HepG2 (cell line): ENCODE measurements at regions not wholly inside any gene's neighbourhood (a gene's known extent, or its start where the extent isn't known, plus 50 kb on each side); places are given as distances from the start of the nearest gene placed in this dataset.

ENCODE experiments used
- ATAC-seq: fragments of 200-7000 bp; cut with Tn5 transposase; 3 replicates; pipeline ENCODE4 v1.9.1; 2020; ENCODE audit warnings: mild to moderate bottlenecking, moderate library complexity
- BruUV-seq: library from RNA; stranded (reverse); fragments of 400-500 nt; replicated peaks from 2 replicates; lab custom pipeline; 2021; lab: Mats Ljungman, UMichigan
- CTCF ChIA-PET: fragments of 300-600 bp; formaldehyde crosslinking; extraction: SDS; loops from one replicate; lab custom pipeline; 2021; ENCODE audit warnings: low total read pairs, inconsistent platforms, low intra/inter-chr PET ratio; lab: Yijun Ruan, JAX
- POLR2A ChIA-PET: fragments of 350-600 bp; sonication (Branson Sonifier 250); formaldehyde crosslinking; loops from one replicate; lab custom pipeline; 2020; ENCODE audit warnings: antibody characterized with exemption, inconsistent platforms; lab: Yijun Ruan, JAX
- DNase-seq: peaks from one replicate; pipeline ENCODE4 v3.0.0-alpha.2; 2015; ENCODE audit warnings: low spot score
- FAIRE-seq: peaks from 3 replicates; lab custom pipeline; 2011; peaks lifted over from hg19 to GRCh38; lab: Jason Lieb, UNC
- H2AFZ ChIP-seq: one replicate; pipeline ENCODE4 v1.6.1; 2011; ENCODE audit warnings: low read length, inconsistent platforms
- H3K27ac ChIP-seq: fragments of 300-600 bp; 3 replicates; pipeline ENCODE4 v1.8.0; 2011; ENCODE audit warnings: mixed run types, mild to moderate bottlenecking, mixed read lengths, low read length, inconsistent platforms; ENCODE audit not compliant: insufficient read depth; ENCODE audit errors: extremely low read length
- H3K27me3 ChIP-seq, 2 experiments: fragments of 200-600 bp in 1 of 2; 2 replicates in 1 of 2; 3 replicates in 1 of 2; pipeline versions ENCODE4 v1.6.0 to v1.8.0; 2011; ENCODE audit warnings: low read length in 2 of 2, mild to moderate bottlenecking in 2 of 2, moderate library complexity in 2 of 2, inconsistent platforms in 1 of 2; ENCODE audit not compliant: insufficient read depth in 2 of 2, control insufficient read depth in 1 of 2
- H3K36me3 ChIP-seq, 2 experiments: fragments of 200-600 bp in 1 of 2; replicated peaks in 1 of 2; 2 replicates in 1 of 2; 3 replicates in 1 of 2; pipeline versions ENCODE4 v1.5.1 to v1.8.0; 2011; ENCODE audit warnings: low read length in 2 of 2, inconsistent platforms in 1 of 2; ENCODE audit not compliant: insufficient read depth in 2 of 2, control insufficient read depth in 1 of 2
- H3K4me1 ChIP-seq: 2 replicates; pipeline ENCODE4 v1.5.1; 2012; ENCODE audit warnings: low read length, inconsistent platforms; ENCODE audit not compliant: insufficient read depth
- H3K4me2 ChIP-seq: 2 replicates; pipeline ENCODE4 v1.6.0; 2011; ENCODE audit warnings: low read depth, low read length, inconsistent platforms
- H3K4me3 ChIP-seq, 3 experiments: fragments of 200-600 bp in 1 of 3; sonication (generic), shearing (Covaris generic) in 1 of 3; replicated peaks in 1 of 3; 2 replicates each; pipeline ENCODE4 v1.5.1; 2011 to 2016; ENCODE audit warnings: low read length in 3 of 3, inconsistent platforms in 2 of 3, low read depth in 2 of 3, mild to moderate bottlenecking in 2 of 3, control low read depth in 1 of 3, mixed read lengths in 1 of 3; ENCODE audit not compliant: insufficient read depth in 1 of 3
- H3K79me2 ChIP-seq: one replicate; pipeline ENCODE4 v1.6.1; 2011; ENCODE audit warnings: low read length, inconsistent platforms; ENCODE audit not compliant: insufficient read depth
- H3K9ac ChIP-seq: 2 replicates; pipeline ENCODE4 v1.6.0; 2011; ENCODE audit warnings: mild to moderate bottlenecking, low read depth, low read length, inconsistent platforms; ENCODE audit not compliant: insufficient read depth
- H3K9me3 ChIP-seq: 2 replicates; pipeline ENCODE4 v1.5.1; 2012; ENCODE audit warnings: mild to moderate bottlenecking, low read length
- H4K20me1 ChIP-seq: 2 replicates; pipeline ENCODE4 v1.6.0; 2011; ENCODE audit warnings: inconsistent platforms, mild to moderate bottlenecking, low read length, moderate library complexity; ENCODE audit not compliant: insufficient read depth
- HMG20B ChIP-seq: conservative IDR thresholded peaks from 2 replicates; pipeline ENCODE4 v1.6.1; 2016; ENCODE audit warnings: missing genetic modification reagents, missing compliant biosample characterization
- ISX ChIP-seq: sonication (generic); formaldehyde crosslinking; conservative IDR thresholded peaks from 2 replicates; pipeline ENCODE4 v1.5.0; 2020; ENCODE audit warnings: missing genetic modification reagents
- KLF15 ChIP-seq: sonication (generic); formaldehyde crosslinking; IDR thresholded peaks from 2 replicates; pipeline ENCODE4 v1.8.1; 2023; ENCODE audit warnings: borderline replicate concordance, mild to moderate bottlenecking, inconsistent platforms, missing genetic modification reagents, mixed read lengths
- PHF5A ChIP-seq: IDR thresholded peaks from one replicate; pipeline ENCODE4 v1.6.1; 2018; ENCODE audit warnings: low read depth, missing genetic modification reagents; ENCODE audit not compliant: unreplicated experiment
- TGIF2 ChIP-seq: IDR thresholded peaks from 2 replicates; pipeline ENCODE4 v1.6.1; 2016; ENCODE audit warnings: control low read depth, missing compliant biosample characterization
- ZC3H13 ChIP-seq: sonication (generic); formaldehyde crosslinking; IDR thresholded peaks from 2 replicates; pipeline ENCODE4 v1.8.1; 2023; ENCODE audit warnings: mild to moderate bottlenecking, missing genetic modification reagents, moderate library complexity
- ZNF180 ChIP-seq: sonication (generic); formaldehyde crosslinking; IDR thresholded peaks from 2 replicates; pipeline ENCODE4 v1.4.0; 2020; ENCODE audit warnings: low read depth, missing genetic modification reagents, borderline replicate concordance
- ZNF44 ChIP-seq: sonication (generic); formaldehyde crosslinking; IDR thresholded peaks from 2 replicates; pipeline ENCODE4 v1.5.1; 2020; ENCODE audit warnings: mild to moderate bottlenecking, missing genetic modification reagents
- ZNF510 ChIP-seq: sonication (generic); formaldehyde crosslinking; IDR thresholded peaks from 2 replicates; pipeline ENCODE4 v1.4.0; 2020; ENCODE audit warnings: low read depth, mild to moderate bottlenecking, missing genetic modification reagents
- WGBS: methylation state at CpG from one replicate; pipeline ENCODE4 v1.1.6; 2017; ENCODE audit warnings: low lambda C conversion rate; 5-methylcytosine and 5-hydroxymethylcytosine counted together
- in situ Hi-C: cut with HindIII; loops from 2 replicates; pipeline ENCODE4 v1.10.0; 2017; ENCODE audit warnings: low pct_unique_long_range_greater_than_20kb; ENCODE audit not compliant: extremely low pct_ligation_motif_present
- intact Hi-C: fragments of 100-400 bp; cut with micrococcal nuclease; formaldehyde crosslinking; loops from one replicate; pipeline ENCODE4 v1.10.0; 2022; ENCODE audit not compliant: unreplicated experiment
- TF ChIP-seq, protein P1 (sequence below): sonication (generic); formaldehyde crosslinking; IDR thresholded peaks from 2 replicates; pipeline ENCODE4 v1.4.0; 2020; ENCODE audit warnings: mild to moderate bottlenecking, missing genetic modification reagents
- TF ChIP-seq, protein P2 (sequence below): sonication (generic); formaldehyde crosslinking; IDR thresholded peaks from 2 replicates; pipeline ENCODE4 v1.9.0; 2021; ENCODE audit warnings: missing genetic modification reagents, mild to moderate bottlenecking, borderline replicate concordance
- TF ChIP-seq, protein P3 (sequence below): sonication (generic); formaldehyde crosslinking; IDR thresholded peaks from 2 replicates; pipeline ENCODE4 v1.4.0; 2020; ENCODE audit warnings: mild to moderate bottlenecking, missing genetic modification reagents

DNA sequence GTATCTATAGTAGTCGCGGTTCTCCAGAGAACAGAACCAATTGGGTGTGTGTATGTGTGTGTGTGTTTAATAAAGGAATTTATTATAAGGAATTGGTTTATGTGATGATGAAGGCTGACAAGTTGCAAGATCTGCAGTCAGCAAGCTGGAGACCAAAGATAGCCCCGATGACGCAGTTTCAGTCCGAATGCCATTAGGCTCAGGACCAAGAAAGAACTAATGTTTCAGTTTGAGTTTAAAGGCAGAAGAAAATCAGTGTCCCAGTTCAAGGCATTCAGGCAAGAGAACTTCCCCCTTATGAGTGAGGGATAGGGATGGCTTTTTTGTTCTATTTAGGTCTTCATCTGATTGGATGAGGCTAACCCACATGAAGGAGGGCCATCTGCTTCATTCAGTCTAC is 221.6 kb downstream of the HNMT start:
- 95% methylated on average over 5 of the region's 5 CpGs for WGBS
- Histone ChIP-seq H3K4me2 (no peak overlapping the region), H3K27ac (no peak overlapping the region), H4K20me1 (no peaks in the 10 kb centered on the region), H3K27me3 (no peaks in the 10 kb centered on the region), H3K9ac (no peak overlapping the region)
- CTCF ChIA-PET, result no interaction called here
- FAIRE-seq, result no peak
- intact Hi-C loops, result no loop called here
- TF ChIP-seq, protein P1, sequence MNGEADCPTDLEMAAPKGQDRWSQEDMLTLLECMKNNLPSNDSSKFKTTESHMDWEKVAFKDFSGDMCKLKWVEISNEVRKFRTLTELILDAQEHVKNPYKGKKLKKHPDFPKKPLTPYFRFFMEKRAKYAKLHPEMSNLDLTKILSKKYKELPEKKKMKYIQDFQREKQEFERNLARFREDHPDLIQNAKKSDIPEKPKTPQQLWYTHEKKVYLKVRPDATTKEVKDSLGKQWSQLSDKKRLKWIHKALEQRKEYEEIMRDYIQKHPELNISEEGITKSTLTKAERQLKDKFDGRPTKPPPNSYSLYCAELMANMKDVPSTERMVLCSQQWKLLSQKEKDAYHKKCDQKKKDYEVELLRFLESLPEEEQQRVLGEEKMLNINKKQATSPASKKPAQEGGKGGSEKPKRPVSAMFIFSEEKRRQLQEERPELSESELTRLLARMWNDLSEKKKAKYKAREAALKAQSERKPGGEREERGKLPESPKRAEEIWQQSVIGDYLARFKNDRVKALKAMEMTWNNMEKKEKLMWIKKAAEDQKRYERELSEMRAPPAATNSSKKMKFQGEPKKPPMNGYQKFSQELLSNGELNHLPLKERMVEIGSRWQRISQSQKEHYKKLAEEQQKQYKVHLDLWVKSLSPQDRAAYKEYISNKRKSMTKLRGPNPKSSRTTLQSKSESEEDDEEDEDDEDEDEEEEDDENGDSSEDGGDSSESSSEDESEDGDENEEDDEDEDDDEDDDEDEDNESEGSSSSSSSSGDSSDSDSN (CRISPR knock-in tag), result no peak
- TF ChIP-seq HMG20B (no peak), ZNF44 (CRISPR knock-in tag) (no peak), ISX (CRISPR knock-in tag) (no peak), TGIF2 (no peak), PHF5A (CRISPR knock-in tag) (no peak), KLF15 (CRISPR knock-in tag) (no peak), ZNF180 (CRISPR knock-in tag) (no peak), ZC3H13 (CRISPR knock-in tag) (no peak), ZNF510 (CRISPR knock-in tag) (no peak)
- TF ChIP-seq, protein P2, sequence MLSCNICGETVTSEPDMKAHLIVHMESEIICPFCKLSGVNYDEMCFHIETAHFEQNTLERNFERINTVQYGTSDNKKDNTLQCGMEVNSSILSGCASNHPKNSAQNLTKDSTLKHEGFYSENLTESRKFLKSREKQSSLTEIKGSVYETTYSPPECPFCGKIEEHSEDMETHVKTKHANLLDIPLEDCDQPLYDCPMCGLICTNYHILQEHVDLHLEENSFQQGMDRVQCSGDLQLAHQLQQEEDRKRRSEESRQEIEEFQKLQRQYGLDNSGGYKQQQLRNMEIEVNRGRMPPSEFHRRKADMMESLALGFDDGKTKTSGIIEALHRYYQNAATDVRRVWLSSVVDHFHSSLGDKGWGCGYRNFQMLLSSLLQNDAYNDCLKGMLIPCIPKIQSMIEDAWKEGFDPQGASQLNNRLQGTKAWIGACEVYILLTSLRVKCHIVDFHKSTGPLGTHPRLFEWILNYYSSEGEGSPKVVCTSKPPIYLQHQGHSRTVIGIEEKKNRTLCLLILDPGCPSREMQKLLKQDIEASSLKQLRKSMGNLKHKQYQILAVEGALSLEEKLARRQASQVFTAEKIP (CRISPR knock-in tag), result no peak
- TF ChIP-seq, protein P3, sequence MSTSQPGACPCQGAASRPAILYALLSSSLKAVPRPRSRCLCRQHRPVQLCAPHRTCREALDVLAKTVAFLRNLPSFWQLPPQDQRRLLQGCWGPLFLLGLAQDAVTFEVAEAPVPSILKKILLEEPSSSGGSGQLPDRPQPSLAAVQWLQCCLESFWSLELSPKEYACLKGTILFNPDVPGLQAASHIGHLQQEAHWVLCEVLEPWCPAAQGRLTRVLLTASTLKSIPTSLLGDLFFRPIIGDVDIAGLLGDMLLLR (CRISPR knock-in tag), result no peak
- TF ChIP-seq, all 625 proteins: peak for 0
- POLR2A ChIA-PET, result no interaction called here
- DNase-seq (no peak), ATAC-seq (no peak)
- no peak overlapping the region for H2AFZ ChIP-seq
- in situ Hi-C loops, result no loop called here
- no peaks in the 10 kb centered on the region for H3K79me2 ChIP-seq
- H3K4me3 ChIP-seq, result no peak overlapping the region
- H3K4me1 ChIP-seq, result peaks cover 16% of the 10 kb centered on the region
- no peaks in the 10 kb centered on the region for H3K36me3 ChIP-seq
- BruUV-seq, result no TSS peak
- H3K9me3 ChIP-seq, result no peaks in the 10 kb centered on the region
